Tibial artery (tissue), 4 donors: ENCODE measurements at regions not wholly inside any gene's neighbourhood (a gene's known extent, or its start where the extent isn't known, plus 50 kb on each side); places are given as distances from the start of the nearest gene placed in this dataset.

Experiments used
- DNase-seq, 2 donors: peaks; one replicate each; pipeline ENCODE4 v3.0.0-alpha.2; 2019
- H3K27ac ChIP-seq, 2 donors: fragments of 200-600 bp; sonication (generic) in 1 of 2; 1 replicate in 1 of 2; 2 replicates in 1 of 2; pipeline ENCODE4 v1.5.1; 2018 to 2019; ENCODE audit warnings: mild to moderate bottlenecking in 1 of 2
- H3K27me3 ChIP-seq, 2 donors: fragments of 200-600 bp; sonication (generic) in 1 of 2; one replicate each; pipeline versions ENCODE4 v1.5.1 to v1.6.0; 2016 to 2019
- H3K36me3 ChIP-seq, 3 donors: fragments of 200-600 bp; sonication (generic) in 2 of 3; one replicate each; pipeline ENCODE4 v1.5.1; 2016 to 2019; ENCODE audit warnings: mild to moderate bottlenecking in 2 of 3
- H3K4me1 ChIP-seq, 4 donors: fragments of 200-600 bp; sonication (generic) in 2 of 4; 1 replicate in 3 of 4; 2 replicates in 1 of 4; pipeline ENCODE4 v1.5.1; 2016 to 2019
- H3K4me3 ChIP-seq, 2 donors: fragments of 200-600 bp; sonication (generic) in 1 of 2; 1 replicate in 1 of 2; 2 replicates in 1 of 2; pipeline ENCODE4 v1.5.1; 2018 to 2019; ENCODE audit warnings: mild to moderate bottlenecking in 2 of 2
- H3K9me3 ChIP-seq, 3 donors: fragments of 200-600 bp; sonication (generic) in 1 of 3; one replicate each; pipeline ENCODE4 v1.5.1; 2016 to 2019
- CTCF ChIP-seq, 2 experiments: fragments of 200-600 bp in 1 of 2; fragments of 450-650 bp in 1 of 2; IDR thresholded peaks; one replicate each; pipeline ENCODE4 v1.5.1; 2017 to 2019; ENCODE audit warnings: antibody characterized with exemption in 2 of 2, mild to moderate bottlenecking in 1 of 2, moderate library complexity in 1 of 2
- intact Hi-C: fragments of 100-400 bp; cut with DNase I; formaldehyde crosslinking; loops from one replicate; pipeline ENCODE4 v1.15.0; 2023; ENCODE audit warnings: low total_unique reads

- TF ChIP-seq CTCF (IDR thresholded peaks at IDR 0.05), result no peak
- Histone ChIP-seq H3K4me1 (peaks cover 0 to 23% (median 4%) of the 10 kb centered on the region in 4 donors), H3K27me3 (no peaks in the 10 kb centered on the region), H3K36me3 (no peaks in the 10 kb centered on the region), H3K27ac (no peak overlapping the region), H3K9me3 (no peaks in the 10 kb centered on the region), H3K4me3 (no peak overlapping the region)
- intact Hi-C loops, result no loop called here
- no peak for DNase-seq
Observed at GRCh38 chr21:33977721-33978369, 62.2 kb upstream of the ATP5PO start.

GRCh38 chr21:33977017-33977720 lies 61.6 kb upstream of the ATP5PO start:
- Histone ChIP-seq H3K9me3 (no peaks in the 10 kb centered on the region), H3K4me1 (peaks cover 0 to 23% (median 4%) of the 10 kb centered on the region in 4 donors), H3K4me3 (no peak overlapping the region), H3K36me3 (no peaks in the 10 kb centered on the region), H3K27ac (peak overlapping the region in 1 of 2 donors; percentile 60), H3K27me3 (no peaks in the 10 kb centered on the region)
- intact Hi-C loops, result no loop called here
- DNase-seq, result no peak
- TF ChIP-seq CTCF (IDR thresholded peaks at IDR 0.05), result no peak

- Histone ChIP-seq H3K4me3 (no peak overlapping the region), H3K36me3 (no peaks in the 10 kb centered on the region), H3K9me3 (no peaks in the 10 kb centered on the region), H3K27ac (peak overlapping the region; percentile 60 to 73), H3K4me1 (peaks cover 0 to 26% (median 4%) of the 10 kb centered on the region in 4 donors), H3K27me3 (no peaks in the 10 kb centered on the region)
- DNase-seq, result peak in 1 of 2 donors; percentile 68
- intact Hi-C loops, result no loop called here
- no peak for TF ChIP-seq CTCF (IDR thresholded peaks at IDR 0.05)
Observed at GRCh38 chr21:33976082-33977016, 60.7 kb upstream of the ATP5PO start.

GRCh38 chr21:33975548-33976081 lies 60.0 kb upstream of the ATP5PO start:
- no peaks in the 10 kb centered on the region for H3K9me3 ChIP-seq
- no peaks in the 10 kb centered on the region for H3K27me3 ChIP-seq
- H3K4me1 ChIP-seq, result peaks cover 0 to 26% (median 4%) of the 10 kb centered on the region in 4 donors
- no peak for TF ChIP-seq CTCF (IDR thresholded peaks at IDR 0.05)
- H3K36me3 ChIP-seq, result no peaks in the 10 kb centered on the region
- peak overlapping the region; percentile 60 to 73 for H3K27ac ChIP-seq
- intact Hi-C loops, result no loop called here
- H3K4me3 ChIP-seq, result no peak overlapping the region
- no peak for DNase-seq
